Endodermal cell (in vitro differentiated cells): ENCODE measurements at regions not wholly inside any gene's neighbourhood (a gene's known extent, or its start where the extent isn't known, plus 50 kb on each side); places are given as distances from the start of the nearest gene placed in this dataset.
"Not testable (repeated sequence)": the region's sequence is repeated elsewhere in the genome, so short reads cannot be mapped to it uniquely, and the experiment has no call there.

Experiments
- DNase-seq: peaks from one replicate; pipeline ENCODE4 v3.0.0-alpha.2; 2017
- H3K27ac ChIP-seq: 2 replicates; pipeline ENCODE4 v1.5.1; 2013; ENCODE audit warnings: mild to moderate bottlenecking, low read depth, low read length, moderate library complexity
- H3K27me3 ChIP-seq: 2 replicates; pipeline ENCODE4 v1.6.1; 2013; ENCODE audit warnings: mild to moderate bottlenecking, low read length, moderate library complexity; ENCODE audit not compliant: insufficient read depth, control insufficient read depth, poor library complexity, severe bottlenecking
- H3K36me3 ChIP-seq: 2 replicates; pipeline ENCODE4 v1.7.0; 2013; ENCODE audit warnings: mild to moderate bottlenecking, low read length, moderate library complexity; ENCODE audit not compliant: control insufficient read depth, insufficient read depth
- H3K4me1 ChIP-seq: one replicate; pipeline ENCODE4 v1.7.0; 2013; ENCODE audit warnings: low read length; ENCODE audit not compliant: control insufficient read depth, insufficient read depth
- H3K4me3 ChIP-seq: 2 replicates; pipeline ENCODE4 v1.5.1; 2013; ENCODE audit warnings: mild to moderate bottlenecking, low read length, moderate library complexity
- H3K9ac ChIP-seq: 2 replicates; pipeline ENCODE4 v1.6.1; 2013; ENCODE audit warnings: mild to moderate bottlenecking, low read length, moderate library complexity; ENCODE audit not compliant: poor library complexity, severe bottlenecking; ENCODE audit errors: extremely low read depth
- H3K9me3 ChIP-seq: 2 replicates; pipeline ENCODE4 v1.6.1; 2013; ENCODE audit warnings: mild to moderate bottlenecking, low read length, moderate library complexity; ENCODE audit not compliant: control insufficient read depth
- H3K27ac Mint-ChIP-seq: 2 replicates; pipeline ENCODE4 v1.8.0; 2020; ENCODE audit warnings: mixed read lengths
- H3K27me3 Mint-ChIP-seq: 2 replicates; pipeline ENCODE4 v1.8.0; 2021; ENCODE audit warnings: mild to moderate bottlenecking, mixed read lengths; ENCODE audit not compliant: insufficient read depth
- H3K36me3 Mint-ChIP-seq: 2 replicates; pipeline ENCODE4 v1.8.0; 2020; ENCODE audit warnings: low read depth, mixed read lengths
- H3K4me1 Mint-ChIP-seq: 2 replicates; pipeline ENCODE4 v1.8.0; 2020; ENCODE audit warnings: mixed read lengths
- H3K4me3 Mint-ChIP-seq: 2 replicates; pipeline ENCODE4 v1.8.0; 2020; ENCODE audit warnings: mild to moderate bottlenecking, moderate library complexity, mixed read lengths
- H3K9me3 Mint-ChIP-seq: 2 replicates; pipeline ENCODE4 v1.8.0; 2020; ENCODE audit warnings: mild to moderate bottlenecking, mixed read lengths
- CTCF ChIP-seq: fragments of 200-600 bp; sonication (generic); conservative IDR thresholded peaks from 2 replicates; pipeline ENCODE4 v1.5.0; 2021; ENCODE audit warnings: antibody characterized with exemption, mild to moderate bottlenecking
- WGBS, 2 experiments: methylation state at CpG; one replicate each; pipeline versions ENCODE4 v1.1.5 to v1.1.7; 2013; ENCODE audit warnings: missing lambda C conversion rate in 2 of 2, mixed read lengths in 1 of 2; ENCODE audit not compliant: insufficient coverage in 1 of 2, insufficient read length in 1 of 2; 5-methylcytosine and 5-hydroxymethylcytosine counted together

GRCh38 chr10:35263827-35264226 is 72.5 kb upstream of the CCNY start:
- WGBS, 2 experiments, result 97 to 100% methylated on average over 2 to 3 of the region's 3 CpGs
- DNase-seq, result not testable (repeated sequence)

GRCh38 chr10:35264636-35265035 is 71.7 kb upstream of the CCNY start:
- not testable (repeated sequence) for H3K27me3 Mint-ChIP-seq, H3K4me3 ChIP-seq, H3K9me3 Mint-ChIP-seq, H3K27ac Mint-ChIP-seq, H3K36me3 ChIP-seq, H3K9ac ChIP-seq, H3K4me3 Mint-ChIP-seq, H3K36me3 Mint-ChIP-seq, DNase-seq, H3K27me3 ChIP-seq, H3K4me1 ChIP-seq, H3K9me3 ChIP-seq, H3K4me1 Mint-ChIP-seq, H3K27ac ChIP-seq
- WGBS, 2 experiments, result 95 to 100% methylated on average over 1 to 7 of the region's 7 CpGs

More at GRCh38 chr10:35263827-35264226, 72.5 kb upstream of the CCNY start:
- H3K27ac Mint-ChIP-seq, H3K4me1 Mint-ChIP-seq, H3K36me3 ChIP-seq, H3K4me3 ChIP-seq, H3K36me3 Mint-ChIP-seq, H3K27me3 Mint-ChIP-seq, H3K4me3 Mint-ChIP-seq, H3K9ac ChIP-seq, H3K9me3 ChIP-seq, H3K27me3 ChIP-seq, H3K27ac ChIP-seq, H3K4me1 ChIP-seq, H3K9me3 Mint-ChIP-seq: not testable (repeated sequence)

GRCh38 chr10:35265435-35265834 is 70.9 kb upstream of the CCNY start:
- Mint-ChIP-seq H3K27ac (no peak overlapping the region), H3K4me1 (peaks cover 2% of the 10 kb centered on the region), H3K27me3 (no peaks in the 10 kb centered on the region), H3K36me3 (no peaks in the 10 kb centered on the region), H3K4me3 (no peak overlapping the region), H3K9me3 (peaks cover 8% of the 10 kb centered on the region)
- Histone ChIP-seq H3K27me3 (no peaks in the 10 kb centered on the region), H3K36me3 (no peaks in the 10 kb centered on the region), H3K4me1 (no peaks in the 10 kb centered on the region), H3K4me3 (no peak overlapping the region), H3K27ac (no peak overlapping the region), H3K9ac (no peak overlapping the region), H3K9me3 (no peaks in the 10 kb centered on the region)
- DNase-seq, result no peak
- 93 to 95% methylated on average over 11 of the region's 11 CpGs for WGBS, 2 experiments
- no peak for TF ChIP-seq CTCF

- Histone ChIP-seq H3K4me1 (no peaks in the 10 kb centered on the region), H3K4me3 (no peak overlapping the region), H3K27ac (no peak overlapping the region), H3K27me3 (no peaks in the 10 kb centered on the region), H3K9ac (no peak overlapping the region), H3K36me3 (no peaks in the 10 kb centered on the region), H3K9me3 (no peaks in the 10 kb centered on the region)
- Mint-ChIP-seq H3K27me3 (no peaks in the 10 kb centered on the region), H3K36me3 (no peaks in the 10 kb centered on the region), H3K9me3 (peaks cover 4% of the 10 kb centered on the region), H3K27ac (no peak overlapping the region), H3K4me3 (no peak overlapping the region), H3K4me1 (peaks cover 9% of the 10 kb centered on the region)
- no peak for TF ChIP-seq CTCF
- no peak for DNase-seq
- WGBS, 2 experiments, result 93 to 100% methylated on average over 3 of the region's 3 CpGs
Observed at GRCh38 chr10:35268323-35268722, 68.0 kb upstream of the CCNY start.
